NCI-H526 treated with DMSO at 0.1 percent for 48 hours (cell line): ENCODE measurements at regions not wholly inside any gene's neighbourhood (a gene's known extent, or its start where the extent isn't known, plus 50 kb on each side); places are given as distances from the start of the nearest gene placed in this dataset.
"Not testable (repeated sequence)": the region's sequence is repeated elsewhere in the genome, so short reads cannot be mapped to it uniquely, and the experiment has no call there.

Experiments used
- DNase-seq: peaks from one replicate; lab custom pipeline; 2025; lab: John Stamatoyannopoulos, UW

GRCh38 chr1:232415481-232415880, 214.5 kb downstream of the SIPA1L2 start:
- DNase-seq, result not testable (repeated sequence)

DNA sequence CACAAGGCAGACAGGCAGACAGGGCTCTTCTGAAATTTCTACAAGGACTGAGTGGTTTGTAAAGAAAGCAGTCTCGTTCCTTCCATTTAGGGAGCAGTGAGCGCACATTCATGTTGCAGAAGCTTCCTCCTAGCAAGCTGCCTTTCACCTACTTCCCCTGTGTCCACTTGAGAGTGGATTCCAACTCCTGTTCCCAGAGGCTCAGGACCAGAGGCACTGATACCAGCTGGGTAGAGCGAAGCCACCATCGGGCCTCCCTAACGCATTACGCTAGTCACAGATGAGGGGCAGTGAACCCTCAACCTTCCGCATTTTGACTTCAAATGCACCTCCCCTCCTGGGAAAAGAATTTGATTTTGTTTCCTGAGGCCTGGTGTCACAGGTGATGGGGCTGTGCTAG, 215.8 kb downstream of the SIPA1L2 start:
- no peak for DNase-seq

DNA sequence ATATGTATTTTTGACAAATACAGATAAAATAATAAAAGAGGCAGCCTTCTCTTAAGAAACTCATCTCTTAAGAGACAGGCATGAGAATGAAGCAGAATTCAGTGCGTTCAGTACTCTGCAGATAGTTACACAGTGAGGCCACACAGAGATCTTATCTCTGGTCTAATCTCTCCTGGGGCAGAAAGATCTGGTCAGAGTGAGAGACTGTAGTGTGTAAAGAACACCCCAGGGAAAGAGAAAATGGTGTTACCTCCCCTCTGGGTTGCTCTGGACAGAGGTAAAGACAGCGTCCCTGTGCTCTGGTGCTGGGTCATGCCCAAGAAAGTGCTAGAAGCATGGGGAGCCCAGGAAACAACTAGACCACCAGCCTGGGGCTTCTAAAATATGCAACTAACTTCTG, 216.3 kb downstream of the SIPA1L2 start:
- DNase-seq, result no peak

- DNase-seq, result no peak
Measured at GRCh38 chr1:232409584-232409983, 220.3 kb downstream of the SIPA1L2 start.

- no peak for DNase-seq
Measured at GRCh38 chr1:232407120-232407519, 222.8 kb downstream of the SIPA1L2 start.

GRCh38 chr1:232405781-232406180, 224.2 kb downstream of the SIPA1L2 start:
- DNase-seq, result no peak

DNA sequence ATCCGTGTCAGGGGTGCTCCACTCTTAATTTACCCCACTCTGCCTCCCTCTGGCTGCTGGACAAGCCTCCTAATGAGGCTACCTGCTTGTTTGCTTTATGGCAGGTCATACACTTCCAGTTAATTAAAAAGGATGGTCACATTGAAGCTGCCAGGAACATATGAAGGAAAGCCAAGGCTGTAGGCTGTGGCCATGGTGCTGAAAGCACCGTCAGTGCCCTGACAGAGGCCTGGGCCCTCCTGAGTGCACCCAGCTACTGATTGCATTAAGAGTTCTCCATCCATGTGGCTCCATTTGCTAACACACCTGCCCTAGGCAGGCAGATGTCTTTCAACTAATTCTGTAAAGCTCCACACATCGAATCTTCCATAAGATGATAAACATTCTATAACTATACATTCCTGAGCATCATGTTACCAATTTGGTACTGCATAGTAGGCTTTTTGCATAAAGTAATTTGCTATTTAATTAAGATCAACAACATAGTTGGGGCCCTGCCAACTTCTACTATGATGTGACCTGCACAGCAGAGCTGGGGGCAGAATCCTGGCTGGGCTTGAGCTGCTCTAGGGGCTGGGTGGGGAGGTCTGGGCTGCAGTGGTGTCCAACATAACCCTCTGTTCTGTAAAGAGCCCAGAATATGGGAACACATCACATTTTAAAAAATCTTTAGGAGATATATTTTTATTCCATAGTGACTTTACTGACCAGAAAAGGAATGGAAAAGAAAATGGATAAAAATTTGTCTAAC, 224.8 kb downstream of the SIPA1L2 start:
- no peak for DNase-seq

- no peak for DNase-seq
Measured at GRCh38 chr1:232404227-232404626, 225.7 kb downstream of the SIPA1L2 start.

DNA sequence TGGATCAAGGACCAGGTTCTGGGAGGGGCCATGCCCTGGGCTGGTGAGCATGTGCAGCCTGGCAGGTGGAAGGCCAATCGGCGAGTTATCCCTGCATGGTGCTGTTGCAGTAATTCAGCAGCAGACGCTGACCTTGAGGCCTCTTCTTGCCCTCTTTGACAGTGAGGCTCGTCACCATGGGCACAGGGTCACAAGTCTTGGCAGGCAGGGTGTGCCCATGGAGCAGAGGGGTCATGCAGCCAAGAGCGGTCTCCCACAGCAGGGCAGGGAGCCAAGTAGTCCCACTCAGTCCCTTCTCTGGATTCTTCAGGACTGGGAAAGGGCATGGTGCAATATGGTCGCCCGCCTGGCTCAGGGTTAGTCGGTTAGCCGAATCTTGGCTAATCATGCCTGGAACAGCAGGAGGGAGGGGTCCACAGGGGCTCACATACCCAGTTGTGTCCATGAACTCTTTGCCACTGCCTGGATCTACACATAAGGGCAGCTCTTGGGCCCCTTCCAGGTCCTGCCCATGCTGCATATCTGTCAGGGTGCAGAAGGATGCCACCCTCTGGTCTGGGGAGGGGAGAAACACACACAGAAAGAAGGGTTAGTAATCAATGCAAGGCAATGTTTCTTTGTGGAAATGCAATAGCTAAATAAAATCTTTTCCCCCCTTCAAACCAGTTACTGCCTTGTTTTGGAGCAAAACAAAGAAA, 226.8 kb downstream of the SIPA1L2 start:
- no peak for DNase-seq

GRCh38 chr1:232398823-232399222, 231.1 kb downstream of the SIPA1L2 start:
- DNase-seq, result no peak

DNA sequence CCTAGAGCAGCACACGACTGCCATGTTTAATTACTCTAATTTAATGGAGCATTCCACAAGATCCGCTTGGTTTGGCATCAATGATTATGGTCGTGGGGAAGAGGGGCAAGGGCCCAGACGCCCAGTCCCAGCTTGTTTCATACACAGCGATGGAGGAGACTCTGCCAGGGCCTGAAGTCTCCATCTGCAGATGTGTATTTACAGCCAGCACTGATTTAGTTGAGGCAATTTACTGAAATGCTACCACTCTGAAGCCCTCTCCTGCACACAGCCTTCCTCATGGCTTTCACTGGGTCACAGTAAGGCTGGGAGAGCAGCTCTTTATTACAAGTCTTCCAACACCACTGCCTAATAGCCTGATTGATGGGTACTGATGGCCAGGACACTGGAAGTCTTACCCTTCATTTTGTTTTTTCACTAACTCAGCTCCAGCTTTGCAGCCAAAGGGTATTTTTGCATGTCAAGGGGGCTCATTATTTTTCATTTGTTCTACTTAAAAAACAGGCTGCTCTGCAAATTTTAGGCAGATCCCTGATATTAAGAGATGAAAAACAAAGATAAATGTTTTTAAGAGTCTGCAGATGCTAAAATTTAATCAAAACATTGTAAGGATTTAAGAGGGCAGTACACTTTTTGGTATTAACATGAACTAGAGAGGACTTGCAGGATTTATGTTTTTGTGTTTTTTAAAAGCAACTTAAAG, 236.3 kb downstream of the SIPA1L2 start:
- no peak for DNase-seq

- no peak for DNase-seq
Measured at GRCh38 chr1:232393010-232393409, 236.9 kb downstream of the SIPA1L2 start.

- no peak for DNase-seq
Measured at GRCh38 chr1:232390590-232390989, 239.3 kb downstream of the SIPA1L2 start.

DNA sequence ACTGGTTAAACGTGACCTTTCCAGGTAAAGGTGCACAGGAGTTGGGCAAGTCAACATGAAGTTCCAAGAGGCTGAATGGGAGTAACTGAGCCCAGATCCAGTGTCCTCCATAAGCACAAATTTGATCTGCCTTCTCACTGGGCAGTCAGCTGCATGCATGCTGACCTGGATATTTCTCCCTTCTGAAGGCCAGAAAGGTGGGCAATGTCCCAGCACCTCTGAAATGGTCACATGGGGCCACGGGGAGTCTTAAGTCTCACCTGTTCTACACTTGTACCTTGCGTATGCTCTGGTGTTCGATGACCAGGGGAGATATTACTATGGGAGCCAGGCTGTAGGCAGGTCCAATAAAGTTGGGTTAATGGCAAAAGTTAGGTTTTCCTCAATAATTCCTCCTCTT, 240.2 kb downstream of the SIPA1L2 start:
- DNase-seq, result no peak

GRCh38 chr1:232388363-232388762, 241.6 kb downstream of the SIPA1L2 start:
- no peak for DNase-seq

DNA sequence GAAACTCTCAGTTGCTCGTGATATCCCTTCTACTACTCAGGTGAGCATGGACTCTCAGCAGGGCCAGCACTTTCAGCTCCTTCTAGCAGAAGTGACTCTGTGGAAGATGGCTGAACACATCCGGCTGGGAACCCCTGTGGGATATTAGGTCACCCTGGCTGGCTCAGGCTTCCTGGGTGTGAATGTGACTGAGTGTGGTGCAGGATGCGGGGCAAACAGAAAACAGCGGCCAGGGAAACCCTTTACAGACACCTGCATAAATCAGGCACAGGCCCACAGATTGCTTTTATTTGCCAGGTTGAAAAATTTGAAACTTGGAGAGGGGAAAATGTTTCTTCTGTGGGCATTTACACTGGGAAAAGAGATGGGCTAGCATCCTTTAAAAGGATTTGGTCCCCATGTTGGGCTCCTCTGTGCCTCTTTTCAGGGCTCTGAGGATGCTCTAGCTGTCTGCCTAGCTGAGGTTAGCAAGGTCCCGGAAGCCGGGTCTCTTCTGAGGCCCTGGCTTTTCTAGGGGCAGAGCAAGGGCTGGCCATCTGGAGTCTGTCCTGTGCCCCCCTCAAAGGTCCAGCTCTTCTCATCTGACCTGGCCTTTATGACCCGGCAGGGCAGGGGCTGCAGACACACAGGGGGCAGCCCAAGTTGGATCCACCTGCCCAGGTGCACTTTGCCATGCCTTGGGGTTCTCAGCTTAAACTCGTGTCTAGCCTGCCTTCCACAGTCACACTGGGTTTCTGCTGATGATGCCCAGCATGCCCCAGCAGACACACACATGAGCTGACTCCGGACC, 243.0 kb downstream of the SIPA1L2 start:
- DNase-seq, result no peak

- no peak for DNase-seq
Measured at GRCh38 chr1:232386294-232386693, 243.6 kb downstream of the SIPA1L2 start.

DNA sequence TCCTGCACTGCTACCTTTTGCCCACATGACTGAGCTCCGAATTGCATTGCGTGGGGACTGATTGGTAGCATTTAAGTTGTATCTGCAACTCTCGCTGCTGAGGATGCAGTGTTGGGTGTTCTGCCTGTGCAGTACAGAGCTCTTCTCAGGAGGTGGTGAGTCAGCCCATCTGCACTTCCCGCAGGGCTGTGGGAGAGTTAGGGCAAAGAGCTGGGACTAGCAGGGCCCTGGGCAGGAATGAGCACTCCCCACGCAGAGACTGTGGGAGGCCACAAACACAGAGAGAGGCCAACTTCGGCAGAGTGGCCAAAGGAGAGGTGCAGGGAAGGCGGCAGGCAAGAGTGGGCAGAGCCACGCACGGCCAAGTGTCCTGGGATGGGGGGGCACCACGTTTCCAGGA, 244.7 kb downstream of the SIPA1L2 start:
- no peak for DNase-seq

DNA sequence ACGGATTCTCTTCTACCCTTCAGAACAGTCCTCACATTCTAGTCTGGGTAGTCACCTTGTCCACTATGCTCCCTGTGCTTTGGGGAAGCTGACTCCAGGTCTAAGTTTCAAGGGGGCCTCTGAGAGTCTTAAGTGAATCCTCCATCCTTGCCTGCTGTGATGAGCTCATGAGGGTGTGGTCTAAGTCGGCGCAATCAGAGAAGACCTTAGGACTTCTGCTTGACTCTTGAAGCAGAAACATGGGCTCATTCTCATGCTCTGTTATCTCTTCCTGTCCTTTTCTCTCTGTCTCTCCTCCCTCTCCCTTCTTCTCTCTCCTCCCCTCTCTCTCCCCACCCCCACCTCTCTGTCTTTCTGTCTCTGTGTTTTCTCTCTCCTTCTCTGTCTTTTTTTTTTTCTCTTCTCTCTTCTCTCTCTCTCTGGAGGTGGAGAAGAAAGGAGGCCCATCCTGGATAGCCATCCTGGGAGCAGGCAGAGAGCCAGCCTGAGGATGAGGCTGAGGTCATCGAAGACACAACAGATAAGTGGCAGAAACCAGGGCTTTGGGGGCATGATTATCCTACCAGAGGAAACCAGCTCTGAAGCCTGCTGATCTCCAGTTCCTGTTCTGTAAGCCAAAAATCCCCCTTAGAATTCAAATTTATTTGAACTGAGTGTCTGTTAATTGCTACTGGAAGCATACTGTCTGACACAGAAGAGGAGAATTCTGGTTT, 245.6 kb downstream of the SIPA1L2 start:
- DNase-seq, result no peak

GRCh38 chr1:232383455-232384123, 246.3 kb downstream of the SIPA1L2 start:
- DNase-seq, result no peak

- no peak for DNase-seq
Measured at GRCh38 chr1:232382671-232383070, 247.3 kb downstream of the SIPA1L2 start.
